Calu3 (cell line): ENCODE measurements at regions not wholly inside any gene's neighbourhood (a gene's known extent, or its start where the extent isn't known, plus 50 kb on each side); places are given as distances from the start of the nearest gene placed in this dataset.

ENCODE experiments used
- BruUV-seq: library from RNA; stranded (reverse); fragments of 400-500 nt; replicated peaks from 2 replicates; lab custom pipeline; 2021; lab: Mats Ljungman, UMichigan
- CTCF ChIA-PET: fragments of 300-600 bp; sonication (Branson Sonifier 250); formaldehyde crosslinking; loops from one replicate; lab custom pipeline; 2022; ENCODE audit warnings: antibody characterized with exemption; lab: Charles Lee
- DNase-seq: peaks from one replicate; pipeline ENCODE4 v3.0.0; 2022
- H3K27ac Mint-ChIP-seq: one replicate; pipeline ENCODE4 v1.8.0; 2022; ENCODE audit warnings: mixed read lengths; ENCODE audit not compliant: unreplicated experiment
- H3K27me3 Mint-ChIP-seq: one replicate; pipeline ENCODE4 v1.8.0; 2022; ENCODE audit warnings: mixed read lengths; ENCODE audit not compliant: unreplicated experiment
- H3K36me3 Mint-ChIP-seq: one replicate; pipeline ENCODE4 v1.8.0; 2022; ENCODE audit warnings: mild to moderate bottlenecking, moderate library complexity, mixed read lengths; ENCODE audit not compliant: insufficient read depth, unreplicated experiment
- H3K4me1 Mint-ChIP-seq: one replicate; pipeline ENCODE4 v1.8.0; 2022; ENCODE audit warnings: mild to moderate bottlenecking, low read depth, mixed read lengths; ENCODE audit not compliant: unreplicated experiment
- H3K4me3 Mint-ChIP-seq: one replicate; pipeline ENCODE4 v1.8.0; 2022; ENCODE audit warnings: mild to moderate bottlenecking, low read depth, moderate library complexity, mixed read lengths; ENCODE audit not compliant: unreplicated experiment
- H3K9me3 Mint-ChIP-seq: one replicate; pipeline ENCODE4 v1.8.0; 2022; ENCODE audit warnings: low read depth, mixed read lengths; ENCODE audit not compliant: unreplicated experiment
- intact Hi-C: fragments of 100-400 bp; cut with micrococcal nuclease; formaldehyde crosslinking; loops from one replicate; pipeline ENCODE4 v1.10.0; 2022; ENCODE audit not compliant: unreplicated experiment
- TF ChIP-seq, protein P1 (sequence below): fragments of 200-600 bp; IDR thresholded peaks from one replicate; pipeline ENCODE4 v1.8.0; 2022; ENCODE audit warnings: antibody characterized with exemption; ENCODE audit not compliant: unreplicated experiment

DNA sequence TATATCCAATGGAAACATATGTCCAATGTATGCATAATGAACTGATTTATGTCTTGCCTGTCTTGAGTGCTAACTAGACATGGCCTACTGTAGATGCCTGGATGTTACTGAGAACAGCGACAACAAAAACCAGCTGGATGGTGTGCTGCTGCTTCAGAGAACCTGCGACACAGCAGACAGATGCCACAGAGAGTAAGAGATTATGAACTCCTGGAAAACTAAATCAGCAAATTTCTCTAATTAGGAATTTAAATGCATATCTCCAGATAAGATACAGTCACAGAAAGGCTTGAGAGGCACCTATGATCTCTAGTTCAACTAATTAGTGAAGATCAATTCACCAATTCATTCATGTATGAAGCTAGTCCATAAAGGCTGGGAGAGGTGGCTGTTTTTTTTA, 1508.0 kb upstream of the TENM4 start:
- BruUV-seq: no TSS peak
- CTCF ChIA-PET: no interaction called here
- DNase-seq: no peak
- Mint-ChIP-seq H3K4me3 (no peak overlapping the region), H3K36me3 (no peaks in the 10 kb centered on the region), H3K9me3 (peaks cover 12% of the 10 kb centered on the region), H3K27me3 (no peaks in the 10 kb centered on the region), H3K4me1 (no peaks in the 10 kb centered on the region), H3K27ac (no peak overlapping the region)
- TF ChIP-seq, protein P1, sequence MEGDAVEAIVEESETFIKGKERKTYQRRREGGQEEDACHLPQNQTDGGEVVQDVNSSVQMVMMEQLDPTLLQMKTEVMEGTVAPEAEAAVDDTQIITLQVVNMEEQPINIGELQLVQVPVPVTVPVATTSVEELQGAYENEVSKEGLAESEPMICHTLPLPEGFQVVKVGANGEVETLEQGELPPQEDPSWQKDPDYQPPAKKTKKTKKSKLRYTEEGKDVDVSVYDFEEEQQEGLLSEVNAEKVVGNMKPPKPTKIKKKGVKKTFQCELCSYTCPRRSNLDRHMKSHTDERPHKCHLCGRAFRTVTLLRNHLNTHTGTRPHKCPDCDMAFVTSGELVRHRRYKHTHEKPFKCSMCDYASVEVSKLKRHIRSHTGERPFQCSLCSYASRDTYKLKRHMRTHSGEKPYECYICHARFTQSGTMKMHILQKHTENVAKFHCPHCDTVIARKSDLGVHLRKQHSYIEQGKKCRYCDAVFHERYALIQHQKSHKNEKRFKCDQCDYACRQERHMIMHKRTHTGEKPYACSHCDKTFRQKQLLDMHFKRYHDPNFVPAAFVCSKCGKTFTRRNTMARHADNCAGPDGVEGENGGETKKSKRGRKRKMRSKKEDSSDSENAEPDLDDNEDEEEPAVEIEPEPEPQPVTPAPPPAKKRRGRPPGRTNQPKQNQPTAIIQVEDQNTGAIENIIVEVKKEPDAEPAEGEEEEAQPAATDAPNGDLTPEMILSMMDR: no peak
- intact Hi-C loops: no loop called here

DNA sequence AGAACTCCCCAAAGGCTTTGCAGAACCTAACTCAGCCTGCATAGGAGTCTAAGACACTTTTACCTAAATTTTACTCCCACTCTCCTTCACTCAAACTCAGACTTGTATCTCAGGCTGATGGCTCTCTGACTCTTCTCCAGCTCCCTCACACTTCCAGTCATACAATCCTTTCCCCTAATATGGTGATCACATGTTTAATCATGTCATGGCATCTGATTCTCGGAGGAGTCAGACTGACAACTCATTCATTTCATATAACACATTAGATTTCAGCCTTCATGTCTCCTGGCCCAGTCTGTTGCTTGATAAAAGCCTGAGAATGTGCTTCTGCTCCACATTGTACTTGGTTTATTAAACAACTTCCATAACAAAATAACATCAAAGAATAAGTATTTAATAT, 1503.9 kb upstream of the TENM4 start:
- BruUV-seq: no TSS peak
- CTCF ChIA-PET: no interaction called here
- Mint-ChIP-seq H3K27me3 (no peaks in the 10 kb centered on the region), H3K4me3 (no peak overlapping the region), H3K27ac (no peak overlapping the region), H3K9me3 (peaks cover 11% of the 10 kb centered on the region), H3K36me3 (no peaks in the 10 kb centered on the region), H3K4me1 (no peaks in the 10 kb centered on the region)
- DNase-seq: no peak
- intact Hi-C loops: no loop called here
- TF ChIP-seq, protein P1: no peak

DNA sequence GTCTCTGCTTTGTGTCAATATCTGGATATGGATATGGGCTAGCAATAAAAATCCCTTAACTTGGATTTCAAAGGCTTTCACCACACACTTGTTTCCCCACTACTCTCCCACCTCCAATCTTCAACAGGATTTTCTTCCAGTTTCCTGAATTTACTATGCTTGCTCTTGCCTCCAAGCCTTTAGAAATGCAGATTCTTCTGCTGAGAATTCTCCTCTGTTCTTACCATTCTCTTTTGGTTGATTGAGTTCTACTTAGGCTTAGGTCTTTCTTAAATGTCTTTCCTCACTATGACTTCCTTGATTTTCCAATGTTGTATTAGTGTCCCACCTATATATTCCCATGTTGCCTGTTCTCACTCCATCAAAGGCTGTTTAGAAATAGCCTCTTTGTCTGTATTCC, 1502.4 kb upstream of the TENM4 start:
- peaks cover 8% of the 10 kb centered on the region for H3K9me3 Mint-ChIP-seq
- CTCF ChIA-PET: no interaction called here

DNA sequence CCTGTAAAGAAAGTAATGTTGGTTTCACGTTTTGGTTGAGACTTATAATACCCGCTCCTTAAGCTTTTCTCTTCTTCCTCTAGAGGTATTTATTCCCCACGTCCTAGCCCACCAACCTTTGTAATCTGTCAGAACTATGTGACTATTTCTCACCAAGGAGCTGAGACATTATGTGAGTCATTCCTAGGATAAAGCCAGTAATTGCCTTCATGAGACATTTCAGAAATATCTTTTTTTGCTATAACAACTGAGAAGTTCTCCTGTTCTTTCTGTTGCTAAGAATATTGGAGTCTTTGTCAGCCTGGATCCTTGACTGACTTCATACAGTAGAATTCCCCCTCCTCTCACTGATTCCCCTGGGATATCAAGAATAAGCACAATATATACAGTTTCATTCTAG, 1497.0 kb upstream of the TENM4 start:
- H3K9me3 Mint-ChIP-seq: peaks cover 4% of the 10 kb centered on the region
- TF ChIP-seq, protein P1: no peak
- BruUV-seq: no TSS peak
- intact Hi-C loops: no loop called here
- no peaks in the 10 kb centered on the region for H3K27me3 Mint-ChIP-seq
- DNase-seq: no peak
- H3K4me3 Mint-ChIP-seq: no peak overlapping the region
- H3K36me3 Mint-ChIP-seq: no peaks in the 10 kb centered on the region
- no peak overlapping the region for H3K27ac Mint-ChIP-seq
- CTCF ChIA-PET: interaction anchor here (1.6 kb wide), 1 partner anchor 13 kb away, joined by 5 read pairs; no protein-coding TSS in a partner anchor
- no peaks in the 10 kb centered on the region for H3K4me1 Mint-ChIP-seq

More for the DNA sequence above, 1502.4 kb upstream of the TENM4 start:
- DNase-seq: no peak
- intact Hi-C loops: no loop called here
- no peak overlapping the region for H3K4me3 Mint-ChIP-seq
- BruUV-seq: no TSS peak
- no peaks in the 10 kb centered on the region for H3K27me3 Mint-ChIP-seq
- TF ChIP-seq, protein P1: no peak
- H3K4me1 Mint-ChIP-seq: no peaks in the 10 kb centered on the region
- no peak overlapping the region for H3K27ac Mint-ChIP-seq
- H3K36me3 Mint-ChIP-seq: no peaks in the 10 kb centered on the region
